GM19467 (cell line): ENCODE measurements at regions not wholly inside any gene's neighbourhood (a gene's known extent, or its start where the extent isn't known, plus 50 kb on each side); places are given as distances from the start of the nearest gene placed in this dataset.

Experiments used
- ATAC-seq: cut with Tn5 transposase; IDR thresholded peaks from one replicate; pipeline ENCODE4 v1.9.1; 2021; ENCODE audit warnings: mild to moderate bottlenecking, moderate library complexity; ENCODE audit not compliant: unreplicated experiment

DNA sequence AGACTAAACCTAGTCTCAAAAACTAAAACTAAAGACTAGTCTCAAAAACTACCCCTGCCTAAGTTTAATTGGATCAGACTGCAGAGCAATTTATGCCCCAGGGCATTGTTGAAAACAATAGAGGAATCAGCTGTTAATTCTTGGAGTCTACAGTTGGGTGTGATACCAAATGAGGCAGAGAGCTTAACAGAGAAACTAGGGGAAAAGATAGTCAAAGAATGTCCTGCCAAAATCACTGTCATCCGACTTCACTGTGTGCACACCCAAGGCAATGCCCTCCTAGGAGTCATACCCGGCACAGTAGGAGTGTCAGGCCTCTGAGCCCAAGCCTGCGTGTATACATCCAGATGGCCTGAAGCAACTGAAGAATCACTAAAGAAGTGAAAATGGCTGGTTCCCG lies 90.5 kb upstream of the TOMM7 start:
- ATAC-seq = no peak

DNA sequence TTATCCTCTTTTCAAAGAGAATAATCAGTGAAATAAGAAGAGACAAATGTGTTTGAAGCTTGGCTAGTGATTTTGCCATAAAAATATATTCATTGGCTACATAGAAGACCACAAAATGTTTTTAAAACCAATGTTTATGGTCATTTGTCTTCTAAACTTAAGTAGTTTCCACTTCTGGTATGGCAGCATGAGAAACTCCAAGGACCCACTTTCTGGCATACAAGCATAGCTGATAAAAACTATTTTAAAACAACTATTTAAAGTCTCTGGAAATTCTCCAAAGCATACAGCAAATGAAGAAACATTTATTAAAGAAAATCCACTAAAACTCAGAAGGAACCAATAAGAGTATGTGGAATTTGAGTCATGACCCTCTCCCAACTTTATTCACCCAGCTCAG lies 89.2 kb upstream of the TOMM7 start:
- ATAC-seq = no peak

DNA sequence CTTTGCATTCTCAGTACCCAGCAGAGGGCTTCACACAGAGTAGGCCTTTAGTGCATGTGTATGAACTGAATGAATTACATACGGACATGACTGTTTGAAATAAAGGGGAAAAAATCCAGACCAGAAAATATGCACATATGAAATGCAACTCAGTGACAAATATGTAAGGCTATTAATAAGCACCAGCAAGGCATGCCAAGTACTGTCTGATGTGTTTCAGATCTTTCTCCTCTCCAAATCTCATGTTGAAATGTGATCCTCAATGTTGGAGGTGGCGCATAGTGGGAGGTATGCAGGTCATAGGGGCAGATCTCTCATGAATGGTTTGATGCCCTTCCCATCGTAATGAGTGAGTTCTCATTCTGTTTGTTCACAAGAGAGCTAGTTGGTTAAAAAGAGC lies 87.3 kb upstream of the TOMM7 start:
- ATAC-seq = no peak

DNA sequence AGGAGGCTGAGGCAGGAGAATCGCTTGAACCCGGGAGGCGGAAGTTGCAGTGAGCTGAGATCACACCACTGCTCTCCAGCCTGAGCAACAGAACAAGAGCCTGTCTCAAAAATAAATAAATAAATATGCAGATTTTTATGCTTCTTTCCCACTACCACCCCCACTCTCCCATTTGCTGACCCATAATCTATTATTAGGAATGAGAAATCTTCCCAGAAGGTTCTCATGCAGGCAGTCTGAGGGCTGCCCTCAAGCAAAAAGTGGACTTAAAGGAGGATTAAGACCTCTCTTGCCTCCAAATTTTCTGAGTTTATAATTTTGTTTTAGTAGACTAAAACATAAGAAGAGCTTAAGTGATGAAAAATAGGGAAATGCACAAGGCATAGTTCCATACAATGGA lies 85.2 kb upstream of the TOMM7 start:
- no peak for ATAC-seq

GRCh38 chr7:22900784-22901183 lies 78.1 kb upstream of the TOMM7 start:
- no peak for ATAC-seq

- ATAC-seq = no peak
Measured at GRCh38 chr7:22900101-22900500, 77.5 kb upstream of the TOMM7 start.

- no peak for ATAC-seq
Measured at GRCh38 chr7:22896917-22897316, 74.3 kb upstream of the TOMM7 start.

GRCh38 chr7:22895828-22896165 lies 73.1 kb upstream of the TOMM7 start:
- no peak for ATAC-seq

- no peak for ATAC-seq
Measured at GRCh38 chr7:22895140-22895827, 72.6 kb upstream of the TOMM7 start.

- ATAC-seq = no peak
Measured at GRCh38 chr7:22894546-22894945, 71.9 kb upstream of the TOMM7 start.

DNA sequence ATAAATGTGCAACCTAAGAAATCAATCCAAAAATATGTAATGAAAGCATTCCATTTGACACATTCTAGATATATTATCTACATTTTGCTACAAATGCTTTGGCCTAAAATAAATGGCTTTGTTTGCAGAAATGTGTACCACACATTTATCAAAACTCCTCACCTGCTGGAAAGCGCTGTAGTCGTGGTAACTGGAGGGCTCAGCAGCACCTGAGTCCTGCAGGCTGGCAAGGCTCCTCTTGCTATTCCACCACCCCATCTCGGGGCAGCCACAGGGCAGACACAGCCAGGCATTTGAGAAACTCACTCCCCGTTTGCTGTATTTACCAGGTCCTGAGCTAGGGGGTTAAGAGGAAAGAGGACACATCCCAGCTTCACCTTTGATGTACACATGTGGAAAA lies 68.1 kb upstream of the TOMM7 start:
- ATAC-seq = no peak

DNA sequence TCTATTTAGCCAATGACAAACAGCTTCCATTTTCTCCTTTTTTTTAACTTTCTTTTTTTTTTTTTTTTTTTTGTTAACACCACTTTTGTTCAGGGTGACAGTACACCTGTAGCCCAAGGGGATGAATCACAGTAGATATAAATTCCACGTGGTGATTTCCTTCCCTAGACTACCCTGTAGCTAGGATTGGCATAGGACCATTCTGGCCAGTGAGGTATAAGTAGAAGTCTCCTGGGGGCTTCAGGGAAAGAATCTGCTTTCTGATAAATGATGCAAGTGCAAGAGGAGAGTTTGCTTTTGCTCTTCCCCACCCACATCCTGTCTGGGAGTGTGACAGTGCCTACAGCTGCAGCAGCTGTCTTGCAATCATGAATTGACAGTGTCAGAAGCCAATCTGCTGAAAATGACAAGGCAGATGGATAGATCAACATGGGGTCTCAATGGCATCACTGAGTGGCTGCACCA lies 63.2 kb upstream of the TOMM7 start:
- ATAC-seq = peak; percentile 91

DNA sequence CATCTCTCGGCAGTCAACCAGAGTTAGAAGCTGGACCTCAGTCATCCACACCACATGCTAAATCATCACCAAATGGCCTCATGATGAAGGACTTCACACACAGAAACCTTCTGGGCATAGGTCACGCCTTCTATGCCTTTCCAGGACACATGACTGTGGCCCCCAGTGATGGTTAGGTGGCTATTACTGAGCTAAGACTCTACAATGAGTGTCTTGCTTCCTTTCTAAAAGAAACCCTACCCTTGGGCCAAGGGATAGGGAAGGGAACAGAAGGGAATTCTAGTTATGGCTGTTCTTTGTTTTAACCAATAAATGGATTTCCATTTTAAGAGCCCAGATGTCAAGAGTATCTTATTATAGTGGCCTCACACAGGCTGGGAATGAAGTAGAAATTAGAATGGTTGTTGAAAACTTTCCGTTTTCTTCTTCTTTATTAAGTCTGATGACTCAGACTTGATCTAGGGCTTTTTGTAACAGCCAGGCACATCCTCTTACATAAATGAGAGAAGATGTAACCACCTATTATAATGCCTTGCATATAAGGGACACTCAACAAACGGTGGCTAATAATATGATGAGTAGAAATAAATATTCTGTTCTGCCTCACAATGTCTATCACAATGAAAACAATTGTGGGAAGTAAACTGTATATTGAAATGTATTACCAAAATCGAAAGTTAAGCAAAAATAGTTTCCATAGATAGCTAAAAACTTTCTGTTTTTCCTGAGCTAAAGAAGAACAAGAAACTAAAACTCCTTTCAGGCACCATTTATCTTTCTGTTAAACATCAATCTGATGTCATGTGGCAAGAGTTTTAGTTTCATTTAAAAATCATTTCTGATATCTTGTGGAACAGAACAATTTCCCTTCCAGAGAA lies 62.5 kb upstream of the TOMM7 start:
- ATAC-seq = peak; percentile 41

- no peak for ATAC-seq
Measured at GRCh38 chr7:22882106-22882505, 59.5 kb upstream of the TOMM7 start.

GRCh38 chr7:22879709-22880306 lies 57.2 kb upstream of the TOMM7 start:
- ATAC-seq = no peak

DNA sequence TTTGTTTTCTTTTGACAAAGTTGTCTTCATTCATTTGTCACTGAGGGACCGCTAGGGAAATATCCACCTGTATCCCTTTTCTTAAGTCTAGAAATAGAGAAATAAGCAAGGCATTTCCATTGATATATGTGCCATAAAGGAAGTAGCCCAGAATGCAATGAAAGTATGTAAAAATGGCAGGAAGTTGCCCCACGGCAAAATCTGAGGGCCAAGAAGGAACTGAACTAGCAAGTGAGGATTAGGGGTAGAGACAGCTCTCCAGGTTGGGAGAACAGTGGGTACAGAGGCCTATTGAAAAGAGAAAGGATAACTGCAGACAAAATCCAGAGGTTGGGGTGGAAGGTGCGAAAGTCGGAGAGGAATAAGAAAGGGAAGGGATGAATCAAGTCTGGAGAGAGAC lies 56.6 kb upstream of the TOMM7 start:
- ATAC-seq = no peak

DNA sequence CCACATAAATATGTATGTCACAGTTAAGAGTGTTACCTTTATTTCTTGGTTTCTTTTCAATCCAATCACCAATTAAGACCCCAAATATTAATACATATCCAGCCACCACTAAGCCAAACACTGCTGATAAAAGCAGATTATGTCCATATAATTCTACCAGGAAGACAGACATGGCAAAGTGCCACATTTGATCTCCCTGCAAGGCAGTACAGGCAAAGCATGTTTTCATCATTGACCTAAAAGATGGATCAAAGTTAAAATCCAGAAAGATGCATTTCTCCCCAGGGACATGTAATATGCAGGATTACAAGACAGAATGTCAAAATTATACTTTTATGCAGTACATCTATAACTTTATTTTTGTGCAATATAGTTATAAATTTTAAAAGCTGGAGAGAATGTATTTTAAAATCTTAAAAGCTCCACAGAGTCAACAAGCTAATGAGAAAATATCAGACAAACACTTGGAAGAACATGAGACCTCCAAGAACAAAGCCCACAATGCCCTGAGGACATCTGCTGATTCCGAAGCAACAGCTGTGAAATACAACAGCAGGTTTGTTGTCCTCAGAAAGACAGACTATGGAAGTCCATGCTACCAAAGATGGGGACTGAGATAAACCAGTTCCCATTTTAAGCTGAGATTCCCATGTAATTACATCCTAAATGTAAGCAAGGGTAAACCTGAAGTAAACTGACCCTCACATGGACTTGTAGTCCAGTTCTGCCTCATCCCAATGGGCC lies 54.5 kb upstream of the TOMM7 start:
- no peak for ATAC-seq

- no peak for ATAC-seq
Measured at GRCh38 chr7:22875470-22875869, 52.8 kb upstream of the TOMM7 start.

GRCh38 chr7:22874904-22875303 lies 52.3 kb upstream of the TOMM7 start:
- ATAC-seq = no peak
